NCI-H82 (cell line): ENCODE measurements at regions not wholly inside any gene's neighbourhood (a gene's known extent, or its start where the extent isn't known, plus 50 kb on each side); places are given as distances from the start of the nearest gene placed in this dataset.

Source experiments
- DNase-seq: peaks from one replicate; lab custom pipeline; 2025; lab: John Stamatoyannopoulos, UW

GRCh38 chr4:133472244-133472643 is 323.1 kb downstream of the PCDH10 start:
- DNase-seq, result no peak

- no peak for DNase-seq
Measured at GRCh38 chr4:133467290-133467947, 318.3 kb downstream of the PCDH10 start.

GRCh38 chr4:133465022-133465421 is 315.9 kb downstream of the PCDH10 start:
- no peak for DNase-seq

GRCh38 chr4:133464311-133464710 is 315.2 kb downstream of the PCDH10 start:
- DNase-seq, result no peak

GRCh38 chr4:133452678-133453077 is 303.6 kb downstream of the PCDH10 start:
- no peak for DNase-seq

- no peak for DNase-seq
Measured at GRCh38 chr4:133450813-133451212, 301.7 kb downstream of the PCDH10 start.

- DNase-seq, result peak; percentile 55
Measured at GRCh38 chr4:133440404-133440803, 291.3 kb downstream of the PCDH10 start.

- DNase-seq, result no peak
Measured at GRCh38 chr4:133439830-133440229, 290.7 kb downstream of the PCDH10 start.

- DNase-seq, result no peak
Measured at GRCh38 chr4:133424605-133425004, 275.5 kb downstream of the PCDH10 start.

- DNase-seq, result no peak
Measured at GRCh38 chr4:133403913-133404312, 254.8 kb downstream of the PCDH10 start.

- DNase-seq, result no peak
Measured at GRCh38 chr4:133402616-133403015, 253.5 kb downstream of the PCDH10 start.

GRCh38 chr4:133394971-133395627 is 246.0 kb downstream of the PCDH10 start:
- DNase-seq, result no peak

- DNase-seq, result no peak
Measured at GRCh38 chr4:133390198-133390855, 241.2 kb downstream of the PCDH10 start.

- no peak for DNase-seq
Measured at GRCh38 chr4:133389029-133389428, 239.9 kb downstream of the PCDH10 start.

GRCh38 chr4:133385161-133385954 is 236.3 kb downstream of the PCDH10 start:
- no peak for DNase-seq

GRCh38 chr4:133379681-133380438 is 230.8 kb downstream of the PCDH10 start:
- no peak for DNase-seq

- DNase-seq, result no peak
Measured at GRCh38 chr4:133377286-133377685, 228.2 kb downstream of the PCDH10 start.

GRCh38 chr4:133372699-133373098 is 223.6 kb downstream of the PCDH10 start:
- peak; percentile 26 for DNase-seq

GRCh38 chr4:133355633-133356032 is 206.5 kb downstream of the PCDH10 start:
- no peak for DNase-seq

- DNase-seq, result peak; percentile 2
Measured at GRCh38 chr4:133347409-133347808, 198.3 kb downstream of the PCDH10 start.

- no peak for DNase-seq
Measured at GRCh38 chr4:133324491-133324890, 175.4 kb downstream of the PCDH10 start.

- no peak for DNase-seq
Measured at GRCh38 chr4:133323670-133324069, 174.6 kb downstream of the PCDH10 start.
